ENCODE measurements at regions not wholly inside any gene's neighbourhood (a gene's known extent, or its start where the extent isn't known, plus 50 kb on each side); places are given as distances from the start of the nearest gene placed in this dataset.

DNA sequence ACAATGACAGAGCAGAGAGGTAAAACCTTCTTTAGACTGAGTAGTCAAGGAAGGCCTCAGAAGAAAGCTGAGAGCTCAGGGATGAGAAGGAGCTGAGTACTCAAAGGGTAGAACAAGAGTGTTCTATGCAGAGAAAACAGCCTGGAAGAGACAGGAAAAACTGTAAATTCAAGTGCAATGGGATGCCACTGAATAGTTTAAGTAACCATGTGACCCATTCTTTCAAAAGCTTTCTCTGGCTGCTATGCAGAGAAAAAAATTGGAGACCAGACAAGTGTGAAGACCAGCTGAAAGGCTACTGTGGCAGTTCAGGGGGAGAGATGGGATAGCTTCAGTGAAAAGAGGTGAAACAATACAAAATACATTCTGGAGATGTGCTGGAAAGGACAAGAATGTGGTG lies 61.3 kb upstream of the RNF38 start:
- no peak for DNase-seq

DNA sequence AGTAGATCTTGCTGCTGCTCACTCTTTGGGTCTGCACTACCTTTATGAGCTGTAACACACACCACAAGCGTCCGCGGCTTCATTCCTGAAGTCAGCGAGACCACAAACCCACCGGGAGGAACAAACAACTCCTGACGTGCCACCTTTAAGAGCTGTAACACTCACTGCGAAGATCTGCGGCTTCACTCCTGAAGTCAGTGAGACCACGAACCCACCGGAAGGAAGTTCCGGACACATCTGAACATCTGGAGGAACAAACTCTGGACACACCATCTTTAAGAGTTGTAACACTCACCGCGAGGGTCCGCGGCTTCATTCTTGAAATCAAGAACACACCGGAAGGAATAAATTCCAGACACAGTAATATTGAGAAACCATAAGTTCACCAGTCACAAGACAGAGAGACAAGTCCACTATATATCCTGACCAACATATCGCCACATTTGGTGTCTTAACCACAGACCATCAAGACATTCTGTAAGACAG lies 58.4 kb upstream of the RNF38 start:
- peak; percentile 36 for DNase-seq

GRCh38 chr9:36457836-36458429 lies 57.9 kb upstream of the RNF38 start:
- DNase-seq: no peak

DNA sequence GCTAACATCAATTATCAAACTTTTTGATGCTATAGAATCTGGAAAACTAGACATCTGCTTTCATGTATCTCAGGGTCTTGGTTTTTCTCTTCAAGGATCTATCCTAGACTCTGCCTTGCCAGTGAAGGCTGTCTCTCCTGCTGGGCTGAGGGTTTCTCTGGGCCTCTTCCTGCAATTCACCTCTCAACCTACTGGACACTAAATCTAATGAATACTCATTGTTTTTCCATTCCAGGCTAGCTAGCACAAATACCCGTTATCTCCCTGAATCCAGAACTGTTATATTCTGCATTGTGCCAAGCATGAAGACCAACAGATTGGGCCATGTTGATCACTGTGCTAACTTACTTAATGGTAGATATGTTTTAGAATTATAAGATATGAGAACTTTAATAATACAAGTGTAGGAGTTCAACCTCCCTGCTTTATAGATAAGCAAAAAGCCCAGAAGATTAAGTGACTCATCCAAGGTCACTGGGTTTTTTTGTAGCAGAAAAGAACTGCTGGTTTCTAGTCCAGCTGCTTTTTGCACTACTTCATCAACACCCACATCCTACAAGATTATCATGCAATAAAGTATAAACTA lies 56.5 kb upstream of the RNF38 start:
- no peak for DNase-seq

GRCh38 chr9:36451949-36452348 lies 51.9 kb upstream of the RNF38 start:
- no peak for DNase-seq

DNA sequence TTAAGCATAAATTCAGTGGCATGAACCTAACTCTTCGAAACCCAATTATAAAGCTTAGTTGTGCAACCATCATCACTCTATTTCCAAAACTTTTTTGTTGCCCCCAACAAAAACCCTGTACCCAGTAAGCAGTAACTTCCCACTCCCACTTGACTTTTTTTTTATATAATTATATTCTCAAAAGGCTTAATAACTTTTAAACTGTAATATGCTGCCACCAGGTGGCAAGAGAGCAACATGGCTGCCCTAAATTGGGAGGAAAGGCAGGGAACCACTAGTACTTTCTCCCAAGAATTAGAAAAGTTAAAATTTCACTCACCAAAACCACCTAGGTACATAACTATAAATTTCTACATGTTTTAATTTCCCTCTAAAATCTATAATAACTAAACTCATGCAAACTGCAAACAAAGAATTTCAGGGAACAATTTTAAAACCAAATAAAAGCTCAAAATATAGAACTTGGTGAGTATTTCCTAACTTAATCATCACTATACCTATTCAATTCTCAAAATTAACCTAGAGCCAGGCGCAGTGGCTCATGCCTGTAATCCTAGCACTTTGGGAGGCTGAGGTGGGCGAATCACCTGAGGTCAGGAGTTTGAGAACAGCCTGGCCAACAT lies 50.2 kb upstream of the RNF38 start:
- no peak for DNase-seq

All from KG1 (cell line).